AG04450 (cell line): ENCODE measurements at regions not wholly inside any gene's neighbourhood (a gene's known extent, or its start where the extent isn't known, plus 50 kb on each side); places are given as distances from the start of the nearest gene placed in this dataset.

Experiments used
- CTCF ChIA-PET: fragments of 300-600, 350-600 bp; formaldehyde crosslinking; extraction: SDS; loops from one replicate; lab custom pipeline; 2022; ENCODE audit warnings: antibody characterized with exemption, inconsistent platforms; lab: Charles Lee
- POLR2A ChIA-PET: fragments of 350-600 bp; formaldehyde crosslinking; extraction: SDS; loops from one replicate; lab custom pipeline; 2021; ENCODE audit warnings: antibody characterized with exemption, inconsistent platforms; lab: Yijun Ruan, JAX
- DNase-seq: peaks from one replicate; pipeline ENCODE4 v3.0.0-alpha.2; 2011; ENCODE audit warnings: low read depth, low spot score
- H3K27ac ChIP-seq: one replicate; pipeline ENCODE4 v1.5.1; 2012; ENCODE audit warnings: low read depth, low read length, control low read depth
- H3K27me3 ChIP-seq: one replicate; pipeline ENCODE4 v1.6.0; 2012; ENCODE audit warnings: low read length; ENCODE audit not compliant: control insufficient read depth, insufficient read depth
- H3K4me3 ChIP-seq: 2 replicates; pipeline ENCODE4 v1.5.1; 2011; ENCODE audit warnings: mild to moderate bottlenecking, low read depth, low read length, control low read depth
- H3K9me3 ChIP-seq: 2 replicates; pipeline ENCODE4 v1.5.1; 2012; ENCODE audit warnings: low read length; ENCODE audit not compliant: control insufficient read depth, insufficient read depth
- CTCF ChIP-seq: IDR thresholded peaks from 2 replicates; pipeline ENCODE4 v1.5.1; 2011; ENCODE audit warnings: low read depth, low read length, control low read depth, inconsistent platforms

- H3K9me3 ChIP-seq, result no peaks in the 10 kb centered on the region
- no peak overlapping the region for H3K4me3 ChIP-seq
- TF ChIP-seq CTCF, result no peak
- ChIA-PET CTCF (no interaction called here), POLR2A (no interaction called here)
- no peak overlapping the region for H3K27ac ChIP-seq
- no peaks in the 10 kb centered on the region for H3K27me3 ChIP-seq
- DNase-seq, result no peak
Measured at GRCh38 chr12:114963846-114964245, 279.9 kb upstream of the TBX3 start.

DNA sequence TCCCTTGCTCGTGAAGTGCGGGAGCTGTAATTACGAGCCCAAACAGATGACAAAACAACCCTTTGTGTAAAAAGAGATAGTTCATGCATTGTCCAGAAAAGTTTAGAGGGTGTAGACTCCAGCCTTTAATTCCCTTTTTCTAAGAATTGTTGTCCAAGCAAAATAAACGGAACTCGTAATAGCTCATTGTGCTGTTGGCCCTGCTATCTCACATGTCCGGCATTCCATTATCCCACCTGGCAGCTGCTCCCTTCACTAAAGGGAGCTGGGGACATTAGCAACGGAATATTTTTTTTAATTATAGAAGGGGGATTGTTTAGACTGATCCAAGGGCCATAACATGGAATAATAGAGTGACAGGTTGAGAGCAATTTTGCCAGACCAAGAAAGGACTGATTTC is 277.5 kb upstream of the TBX3 start:
- no peaks in the 10 kb centered on the region for H3K27me3 ChIP-seq
- no peak for DNase-seq
- CTCF ChIA-PET, result no interaction called here
- H3K9me3 ChIP-seq, result no peaks in the 10 kb centered on the region
- TF ChIP-seq CTCF, result no peak
- H3K4me3 ChIP-seq, result no peak overlapping the region
- H3K27ac ChIP-seq, result no peak overlapping the region
- POLR2A ChIA-PET, result no interaction called here

- Histone ChIP-seq H3K27ac (no peak overlapping the region), H3K4me3 (no peak overlapping the region), H3K9me3 (no peaks in the 10 kb centered on the region), H3K27me3 (no peaks in the 10 kb centered on the region)
- ChIA-PET POLR2A (no interaction called here), CTCF (no interaction called here)
- no peak for DNase-seq
- no peak for TF ChIP-seq CTCF
Measured at GRCh38 chr12:114958538-114958937, 274.6 kb upstream of the TBX3 start.

- DNase-seq, result no peak
- ChIA-PET CTCF (no interaction called here), POLR2A (no interaction called here)
- Histone ChIP-seq H3K27ac (no peak overlapping the region), H3K9me3 (no peaks in the 10 kb centered on the region), H3K27me3 (no peaks in the 10 kb centered on the region), H3K4me3 (no peak overlapping the region)
- no peak for TF ChIP-seq CTCF
Measured at GRCh38 chr12:114957225-114957624, 273.2 kb upstream of the TBX3 start.

GRCh38 chr12:114955414-114956014 is 271.5 kb upstream of the TBX3 start:
- H3K27ac ChIP-seq, result no peak overlapping the region
- DNase-seq, result no peak
- H3K9me3 ChIP-seq, result no peaks in the 10 kb centered on the region
- TF ChIP-seq CTCF, result no peak
- CTCF ChIA-PET, result no interaction called here
- H3K27me3 ChIP-seq, result no peaks in the 10 kb centered on the region
- POLR2A ChIA-PET, result no interaction called here
- no peak overlapping the region for H3K4me3 ChIP-seq
